Neural cell (in vitro differentiated cells): ENCODE measurements at regions not wholly inside any gene's neighbourhood (a gene's known extent, or its start where the extent isn't known, plus 50 kb on each side); places are given as distances from the start of the nearest gene placed in this dataset.

Experiments used
- EP300 ChIP-seq: fragments of 450-650 bp; conservative IDR thresholded peaks from 2 replicates; pipeline ENCODE4 v1.6.1; 2014; ENCODE audit warnings: antibody characterized with exemption, mild to moderate bottlenecking, moderate library complexity; ENCODE audit not compliant: poor library complexity, severe bottlenecking
- EZH2 ChIP-seq: fragments of 200-600, 300-800 bp; shearing (Covaris generic), sonication (generic); IDR thresholded peaks from 2 replicates; pipeline ENCODE4 v1.6.1; 2014; ENCODE audit warnings: antibody characterized with exemption, low read length, borderline replicate concordance, mild to moderate bottlenecking; ENCODE audit not compliant: insufficient read depth, poor library complexity, severe bottlenecking
- MXI1 ChIP-seq: fragments of 450-650 bp; conservative IDR thresholded peaks from 2 replicates; pipeline ENCODE4 v1.6.1; 2014; ENCODE audit warnings: antibody characterized with exemption, mild to moderate bottlenecking; ENCODE audit not compliant: poor library complexity, severe bottlenecking
- POLR2AphosphoS5 ChIP-seq: IDR thresholded peaks from 2 replicates; pipeline ENCODE4 v1.6.1; 2012
- RAD21 ChIP-seq: fragments of 450-650 bp; conservative IDR thresholded peaks from 2 replicates; pipeline ENCODE4 v1.6.1; 2014; ENCODE audit warnings: antibody characterized with exemption, mild to moderate bottlenecking, moderate library complexity
- REST ChIP-seq: IDR thresholded peaks from 2 replicates; pipeline ENCODE4 v1.6.1; 2012; ENCODE audit warnings: borderline replicate concordance
- SMC3 ChIP-seq: fragments of 450-650 bp; conservative IDR thresholded peaks from 2 replicates; pipeline ENCODE4 v1.6.1; 2014; ENCODE audit warnings: antibody characterized with exemption, mild to moderate bottlenecking, moderate library complexity; ENCODE audit not compliant: poor library complexity
- TAF1 ChIP-seq: IDR thresholded peaks from 2 replicates; pipeline ENCODE4 v1.6.1; 2012; ENCODE audit warnings: low read depth
- TF ChIP-seq, protein P1 (sequence below): fragments of 450-650 bp; IDR thresholded peaks from 2 replicates; pipeline ENCODE4 v1.5.1; 2014; ENCODE audit warnings: antibody characterized with exemption, mild to moderate bottlenecking, moderate library complexity; ENCODE audit not compliant: poor library complexity, severe bottlenecking

- TF ChIP-seq EZH2 (no peak), POLR2AphosphoS5 (no peak), SMC3 (no peak), RAD21 (no peak), EP300 (no peak), TAF1 (no peak), REST (no peak), MXI1 (no peak)
- TF ChIP-seq, protein P1, sequence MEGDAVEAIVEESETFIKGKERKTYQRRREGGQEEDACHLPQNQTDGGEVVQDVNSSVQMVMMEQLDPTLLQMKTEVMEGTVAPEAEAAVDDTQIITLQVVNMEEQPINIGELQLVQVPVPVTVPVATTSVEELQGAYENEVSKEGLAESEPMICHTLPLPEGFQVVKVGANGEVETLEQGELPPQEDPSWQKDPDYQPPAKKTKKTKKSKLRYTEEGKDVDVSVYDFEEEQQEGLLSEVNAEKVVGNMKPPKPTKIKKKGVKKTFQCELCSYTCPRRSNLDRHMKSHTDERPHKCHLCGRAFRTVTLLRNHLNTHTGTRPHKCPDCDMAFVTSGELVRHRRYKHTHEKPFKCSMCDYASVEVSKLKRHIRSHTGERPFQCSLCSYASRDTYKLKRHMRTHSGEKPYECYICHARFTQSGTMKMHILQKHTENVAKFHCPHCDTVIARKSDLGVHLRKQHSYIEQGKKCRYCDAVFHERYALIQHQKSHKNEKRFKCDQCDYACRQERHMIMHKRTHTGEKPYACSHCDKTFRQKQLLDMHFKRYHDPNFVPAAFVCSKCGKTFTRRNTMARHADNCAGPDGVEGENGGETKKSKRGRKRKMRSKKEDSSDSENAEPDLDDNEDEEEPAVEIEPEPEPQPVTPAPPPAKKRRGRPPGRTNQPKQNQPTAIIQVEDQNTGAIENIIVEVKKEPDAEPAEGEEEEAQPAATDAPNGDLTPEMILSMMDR = no peak
These were observed 433.1 kb downstream of the HTR7 start for GRCh38 chr10:90424730-90425129.
